GM19395 (cell line): ENCODE measurements at regions not wholly inside any gene's neighbourhood (a gene's known extent, or its start where the extent isn't known, plus 50 kb on each side); places are given as distances from the start of the nearest gene placed in this dataset.

Source experiments
- ATAC-seq: cut with Tn5 transposase; IDR thresholded peaks from one replicate; pipeline ENCODE4 v1.9.1; 2021; ENCODE audit warnings: mild to moderate bottlenecking, moderate library complexity; ENCODE audit not compliant: unreplicated experiment

DNA sequence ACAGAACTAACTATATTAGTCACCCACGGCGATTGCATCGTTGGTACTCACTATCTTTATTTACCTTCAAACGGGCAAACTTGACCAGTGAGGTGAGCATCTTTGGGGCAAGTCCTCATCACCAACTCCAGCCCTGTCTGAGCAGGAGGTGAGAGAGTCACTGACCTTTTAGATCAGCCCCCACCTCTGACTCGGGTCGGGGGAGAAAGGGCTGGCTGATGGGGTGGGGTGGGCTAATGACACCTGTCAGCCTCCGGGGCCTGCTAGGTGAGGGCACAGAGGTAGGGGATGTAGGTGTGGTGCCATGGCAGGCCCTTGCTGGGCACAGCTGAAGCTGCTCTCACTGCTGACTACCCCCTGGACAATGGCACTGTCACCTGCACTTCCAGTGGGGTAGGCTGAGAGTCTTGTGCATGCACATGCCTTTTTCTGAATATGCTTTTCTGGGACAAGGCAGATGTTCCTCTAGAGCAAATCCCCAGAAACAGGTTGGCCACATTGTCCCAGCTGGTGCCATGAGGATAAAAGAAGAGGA lies 359.5 kb upstream of the MKI67 start:
- ATAC-seq: no peak

- no peak for ATAC-seq
Measured at GRCh38 chr10:128487517-128487916, 361.3 kb upstream of the MKI67 start.

DNA sequence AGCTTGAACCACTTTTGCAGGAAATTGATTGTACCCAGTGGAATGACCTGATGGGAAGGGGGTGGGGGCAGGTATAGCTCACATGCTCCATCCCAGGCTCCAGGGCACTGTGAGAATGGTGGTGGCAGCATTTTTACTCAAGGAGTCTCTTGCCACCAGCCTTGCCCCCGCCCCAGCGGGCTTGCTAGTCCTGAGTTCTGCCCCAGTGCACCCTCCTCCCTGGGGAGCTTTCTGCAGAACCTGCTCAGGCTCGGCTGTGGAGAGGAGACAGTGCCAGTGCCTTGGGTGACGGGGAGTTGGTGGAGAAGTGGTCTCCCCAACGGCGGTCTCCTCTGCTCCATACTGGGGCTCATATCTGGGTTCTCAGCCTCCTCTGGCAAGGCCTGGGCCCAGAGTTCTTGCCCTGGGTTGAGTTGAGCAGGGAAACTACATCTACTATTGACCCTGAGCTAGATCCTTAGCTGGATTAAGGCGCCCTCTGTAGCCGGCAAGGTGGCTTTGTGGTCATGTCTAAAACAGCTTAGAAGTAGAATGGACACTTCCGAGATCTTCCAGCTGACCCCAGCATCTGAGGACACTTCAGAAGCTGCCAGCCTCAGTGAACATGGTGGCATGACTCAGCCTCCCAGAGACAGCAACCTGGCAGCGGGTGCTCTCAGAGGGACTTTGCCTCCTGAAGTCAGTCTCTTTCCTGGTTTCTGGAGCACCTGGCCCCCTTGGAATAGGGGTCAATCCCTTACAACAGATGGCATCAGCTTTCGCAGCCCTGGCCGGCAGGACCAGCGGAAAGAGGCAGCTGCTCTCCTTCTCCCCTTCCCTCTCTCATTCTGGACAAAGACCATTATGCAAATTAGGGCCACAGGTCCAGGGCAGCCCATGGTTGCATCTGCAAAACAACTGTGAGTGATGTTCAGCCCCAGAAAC lies 363.4 kb upstream of the MKI67 start:
- ATAC-seq: no peak

- no peak for ATAC-seq
Measured at GRCh38 chr10:128491686-128492085, 365.5 kb upstream of the MKI67 start.

GRCh38 chr10:128493811-128494210 lies 367.6 kb upstream of the MKI67 start:
- ATAC-seq: no peak

- no peak for ATAC-seq
Measured at GRCh38 chr10:128494665-128495064, 368.4 kb upstream of the MKI67 start.

DNA sequence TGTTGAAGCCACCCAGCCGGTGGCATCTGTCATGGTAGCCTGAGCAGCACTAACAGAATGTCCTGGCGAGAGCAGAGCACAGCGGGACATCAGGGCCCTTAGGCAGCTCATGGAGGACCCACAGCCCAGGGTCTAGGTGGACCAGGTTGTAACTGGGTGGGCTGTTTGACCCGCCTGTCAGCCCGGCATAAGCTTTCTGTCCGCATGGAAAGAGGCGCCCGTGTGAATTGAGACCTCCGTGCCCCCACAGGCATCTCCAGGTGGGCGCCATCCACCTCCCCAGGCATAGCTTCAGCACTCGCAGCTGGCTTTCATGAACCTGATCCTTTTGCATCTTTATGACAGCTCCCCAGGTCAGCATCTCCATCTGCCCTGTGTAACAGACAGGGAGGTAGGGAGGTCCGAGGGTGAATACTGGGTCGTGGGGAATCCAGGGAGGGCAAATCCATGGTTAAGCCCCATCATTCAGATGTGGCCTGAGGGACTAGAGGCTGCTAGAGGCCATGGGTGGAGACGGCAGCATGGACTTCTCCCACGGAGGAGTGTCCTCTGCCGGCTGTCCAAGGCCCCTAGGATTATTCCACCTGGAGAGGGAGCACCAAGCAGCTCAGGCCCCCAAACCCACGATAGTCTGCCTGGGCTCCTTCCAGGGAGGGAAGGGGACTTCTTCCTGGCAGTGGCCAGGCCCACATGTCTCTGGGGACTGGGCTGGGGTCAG lies 371.6 kb upstream of the MKI67 start:
- no peak for ATAC-seq

DNA sequence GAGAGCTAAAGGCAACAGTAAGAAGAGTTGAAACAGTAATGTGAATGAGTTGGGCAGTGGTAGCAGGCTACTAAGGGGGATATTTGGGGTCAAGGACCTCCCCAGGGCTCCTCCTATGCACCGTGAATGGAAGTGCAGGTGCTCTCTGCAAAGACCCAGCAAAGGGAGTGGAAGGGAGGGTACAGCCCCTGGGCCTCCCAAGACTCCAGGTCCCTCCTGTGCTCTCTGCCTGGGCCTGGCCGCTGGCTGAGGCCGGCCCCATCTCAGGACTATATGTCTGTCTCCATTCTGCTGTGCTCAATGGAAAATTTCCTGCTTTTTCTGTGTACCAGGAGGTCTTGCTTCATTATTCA lies 372.1 kb upstream of the MKI67 start:
- ATAC-seq: no peak

GRCh38 chr10:128498746-128499145 lies 372.5 kb upstream of the MKI67 start:
- no peak for ATAC-seq

DNA sequence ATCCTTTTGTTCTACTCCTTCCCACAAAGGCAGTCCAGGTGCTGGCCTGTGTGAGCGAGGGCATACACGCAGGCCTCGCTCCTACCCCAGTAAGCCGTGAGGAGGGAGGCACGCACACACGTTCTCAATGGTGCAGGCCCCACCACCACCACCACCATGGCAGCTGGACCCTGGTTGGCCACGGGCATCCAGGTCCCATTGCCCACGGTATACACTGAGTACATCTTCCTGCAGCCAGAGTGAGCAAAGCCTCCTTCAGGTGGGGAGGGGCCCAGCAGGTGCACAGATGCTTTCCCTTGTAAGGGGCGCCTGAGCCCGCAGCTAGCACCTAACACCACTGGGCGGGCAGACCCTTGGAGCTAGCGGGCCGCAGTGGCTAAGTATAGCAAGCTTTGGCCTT lies 373.3 kb upstream of the MKI67 start:
- ATAC-seq: no peak

GRCh38 chr10:128499956-128500355 lies 373.7 kb upstream of the MKI67 start:
- no peak for ATAC-seq

- ATAC-seq: no peak
Measured at GRCh38 chr10:128500642-128501041, 374.4 kb upstream of the MKI67 start.

DNA sequence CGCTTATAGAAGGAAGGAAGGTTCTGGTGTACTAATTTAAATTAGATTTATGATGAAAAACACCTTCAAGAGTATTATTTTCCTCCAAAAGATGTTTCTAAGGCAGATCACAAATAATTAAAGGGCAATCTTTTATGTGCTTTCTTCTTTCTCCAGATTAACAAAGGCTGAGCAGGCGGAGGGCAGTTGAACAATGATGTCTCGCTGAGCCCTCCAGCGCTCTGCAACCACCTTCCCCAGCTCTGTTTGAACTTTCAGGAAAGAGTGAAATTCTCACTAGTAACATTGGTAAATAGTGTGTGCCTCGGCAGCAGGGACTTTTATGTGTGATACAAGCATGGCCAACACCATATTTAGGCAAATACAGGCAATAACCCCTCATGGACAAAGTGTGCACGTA lies 379.1 kb upstream of the MKI67 start:
- ATAC-seq: no peak

DNA sequence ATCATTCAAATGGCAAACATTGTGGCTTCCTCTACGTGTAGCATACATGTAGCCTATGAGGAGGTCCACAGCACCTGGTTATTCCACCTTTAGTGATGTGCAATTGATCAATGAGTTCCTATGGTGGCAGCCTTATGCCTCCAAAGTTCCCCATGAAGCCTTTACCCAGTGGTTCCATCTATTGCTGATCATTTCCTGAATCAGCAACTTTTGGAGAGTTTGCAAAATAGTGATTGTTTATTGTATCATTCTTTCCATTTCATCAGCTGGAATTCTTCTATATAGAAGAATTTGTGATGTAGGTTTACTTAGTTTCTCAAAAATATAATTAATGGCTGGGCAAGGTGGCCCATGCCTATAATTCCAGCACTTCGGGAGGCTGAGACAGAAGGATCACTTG lies 380.2 kb upstream of the MKI67 start:
- ATAC-seq: no peak

DNA sequence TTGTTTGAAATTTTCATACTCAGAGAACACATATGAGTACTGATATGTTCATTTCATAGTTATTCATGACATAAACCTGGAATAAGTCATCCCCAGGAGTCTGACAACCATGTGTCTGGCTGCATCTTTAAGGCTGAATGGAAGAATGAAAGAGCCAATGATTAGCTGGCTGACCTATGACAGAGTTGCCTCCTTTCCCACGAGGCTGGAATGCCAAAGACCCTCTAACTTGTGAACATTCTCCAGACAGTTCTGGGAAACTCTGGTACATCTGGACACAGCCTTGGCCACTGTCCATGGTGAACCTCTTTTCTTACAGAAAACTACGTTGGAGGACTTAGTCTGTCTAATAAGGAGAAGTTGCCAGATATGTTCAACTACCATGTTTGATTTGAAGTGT lies 380.8 kb upstream of the MKI67 start:
- ATAC-seq: no peak

GRCh38 chr10:128511284-128511683 lies 385.1 kb upstream of the MKI67 start:
- ATAC-seq: no peak

GRCh38 chr10:128512767-128513166 lies 386.5 kb upstream of the MKI67 start:
- ATAC-seq: no peak

- no peak for ATAC-seq
Measured at GRCh38 chr10:128514536-128514935, 388.3 kb upstream of the MKI67 start.

GRCh38 chr10:128516180-128516579 lies 390.0 kb upstream of the MKI67 start:
- no peak for ATAC-seq

GRCh38 chr10:128517167-128517566 lies 390.9 kb upstream of the MKI67 start:
- ATAC-seq: no peak

GRCh38 chr10:128518000-128518399 lies 391.8 kb upstream of the MKI67 start:
- no peak for ATAC-seq

GRCh38 chr10:128519581-128519980 lies 393.4 kb upstream of the MKI67 start:
- ATAC-seq: no peak
